GM21576 (cell line): ENCODE measurements at regions not wholly inside any gene's neighbourhood (a gene's known extent, or its start where the extent isn't known, plus 50 kb on each side); places are given as distances from the start of the nearest gene placed in this dataset.
A peak's percentile ranks its signal among the peaks of the same experiment; 100 is the strongest.
"Not testable (repeated sequence)": the region's sequence is repeated elsewhere in the genome, so short reads cannot be mapped to it uniquely, and the experiment has no call there.

ENCODE experiments used
- ATAC-seq: cut with Tn5 transposase; IDR thresholded peaks from one replicate; pipeline ENCODE4 v1.9.1; 2021; ENCODE audit warnings: mild to moderate bottlenecking, moderate library complexity; ENCODE audit not compliant: unreplicated experiment

- no peak for ATAC-seq
Observed at GRCh38 chr5:5780253-5780652, 357.8 kb downstream of the ICE1 start.

GRCh38 chr5:5777013-5777412 lies 354.5 kb downstream of the ICE1 start:
- no peak for ATAC-seq

- no peak for ATAC-seq
Observed at GRCh38 chr5:5772202-5772601, 349.7 kb downstream of the ICE1 start.

GRCh38 chr5:5770825-5771224 lies 348.3 kb downstream of the ICE1 start:
- no peak for ATAC-seq

- no peak for ATAC-seq
Observed at GRCh38 chr5:5767286-5767928, 344.9 kb downstream of the ICE1 start.

GRCh38 chr5:5765066-5765850 lies 342.8 kb downstream of the ICE1 start:
- ATAC-seq, result no peak

GRCh38 chr5:5764246-5764645 lies 341.8 kb downstream of the ICE1 start:
- no peak for ATAC-seq

- no peak for ATAC-seq
Observed at GRCh38 chr5:5756762-5757161, 334.3 kb downstream of the ICE1 start.

- peak; percentile 37 for ATAC-seq
Observed at GRCh38 chr5:5755888-5756287, 333.4 kb downstream of the ICE1 start.

GRCh38 chr5:5752844-5753243 lies 330.4 kb downstream of the ICE1 start:
- peak; percentile 73 for ATAC-seq

GRCh38 chr5:5751987-5752386 lies 329.5 kb downstream of the ICE1 start:
- no peak for ATAC-seq

GRCh38 chr5:5751498-5751897 lies 329.0 kb downstream of the ICE1 start:
- peak; percentile 55 for ATAC-seq

- no peak for ATAC-seq
Observed at GRCh38 chr5:5741418-5741817, 318.9 kb downstream of the ICE1 start.

- ATAC-seq, result peak; percentile 14
Observed at GRCh38 chr5:5739490-5739945, 317.0 kb downstream of the ICE1 start.

- ATAC-seq, result peak; percentile 84
Observed at GRCh38 chr5:5738797-5739489, 316.5 kb downstream of the ICE1 start.

- ATAC-seq, result no peak
Observed at GRCh38 chr5:5736007-5736406, 313.5 kb downstream of the ICE1 start.

- not testable (repeated sequence) for ATAC-seq
Observed at GRCh38 chr5:5733058-5733457, 310.6 kb downstream of the ICE1 start.

- no peak for ATAC-seq
Observed at GRCh38 chr5:5726401-5726800, 303.9 kb downstream of the ICE1 start.

- ATAC-seq, result no peak
Observed at GRCh38 chr5:5721881-5722280, 299.4 kb downstream of the ICE1 start.

- ATAC-seq, result no peak
Observed at GRCh38 chr5:5719292-5719691, 296.8 kb downstream of the ICE1 start.

- no peak for ATAC-seq
Observed at GRCh38 chr5:5716665-5717064, 294.2 kb downstream of the ICE1 start.

- ATAC-seq, result no peak
Observed at GRCh38 chr5:5711592-5711991, 289.1 kb downstream of the ICE1 start.
